ENCODE measurements at regions not wholly inside any gene's neighbourhood (a gene's known extent, or its start where the extent isn't known, plus 50 kb on each side); places are given as distances from the start of the nearest gene placed in this dataset.

DNA sequence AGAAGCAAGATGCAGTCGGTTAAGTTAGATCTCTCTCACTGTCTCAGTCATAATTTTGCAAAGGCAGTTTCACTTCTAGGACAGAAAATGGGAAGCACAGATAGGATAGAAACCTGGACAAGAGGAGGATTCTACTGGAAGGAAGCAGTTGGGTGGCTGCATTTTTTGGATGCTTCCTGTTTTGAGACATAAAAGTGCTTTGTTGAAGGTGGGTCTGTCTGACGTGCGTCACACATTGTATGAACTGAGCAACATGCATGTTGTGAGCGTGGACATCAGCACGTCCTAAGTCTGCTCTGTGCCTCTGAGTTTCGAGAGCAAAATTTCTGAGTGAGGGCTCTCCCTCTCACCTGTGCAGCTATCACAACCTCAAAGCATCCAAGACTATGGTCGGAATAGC is 68.7 kb upstream of the SNX9 start:
- BruUV-seq (replicated peaks): no TSS peak
- Histone ChIP-seq H3K27ac (no peak overlapping the region), H4K20me1 (ENCODE audit: insufficient read depth) (no peaks in the 10 kb centered on the region), H3F3A (ENCODE audit: insufficient read depth, low read depth) (no peaks in the 10 kb centered on the region), H3K4me1 (replicated peaks; ENCODE audit: insufficient read depth) (peaks cover 17% of the 10 kb centered on the region), H3K27me3 (ENCODE audit: insufficient read depth, low read depth) (no peaks in the 10 kb centered on the region), H3K4me3 (no peak overlapping the region), H3K9me3 (ENCODE audit: insufficient read depth, low read depth) (no peaks in the 10 kb centered on the region), H2AFZ (no peak overlapping the region), H3K9me2 (ENCODE audit: insufficient read depth) (no peaks in the 10 kb centered on the region), H3K79me2 (ENCODE audit: low read depth) (no peaks in the 10 kb centered on the region), H3K4me2 (no peak overlapping the region), H3K36me3 (ENCODE audit: low read depth) (no peaks in the 10 kb centered on the region)
- no peak for DNase-seq
- ChIA-PET CTCF (no interaction called here), POLR2A (ENCODE audit: unreplicated experiment) (no interaction called here)
- intact Hi-C loops (cut with micrococcal nuclease; ENCODE audit: unreplicated experiment): no loop called here
- no peak for TF ChIP-seq EZH2 (IDR thresholded peaks at IDR 0.05; ENCODE audit: low read depth)
- TF ChIP-seq, protein P1, sequence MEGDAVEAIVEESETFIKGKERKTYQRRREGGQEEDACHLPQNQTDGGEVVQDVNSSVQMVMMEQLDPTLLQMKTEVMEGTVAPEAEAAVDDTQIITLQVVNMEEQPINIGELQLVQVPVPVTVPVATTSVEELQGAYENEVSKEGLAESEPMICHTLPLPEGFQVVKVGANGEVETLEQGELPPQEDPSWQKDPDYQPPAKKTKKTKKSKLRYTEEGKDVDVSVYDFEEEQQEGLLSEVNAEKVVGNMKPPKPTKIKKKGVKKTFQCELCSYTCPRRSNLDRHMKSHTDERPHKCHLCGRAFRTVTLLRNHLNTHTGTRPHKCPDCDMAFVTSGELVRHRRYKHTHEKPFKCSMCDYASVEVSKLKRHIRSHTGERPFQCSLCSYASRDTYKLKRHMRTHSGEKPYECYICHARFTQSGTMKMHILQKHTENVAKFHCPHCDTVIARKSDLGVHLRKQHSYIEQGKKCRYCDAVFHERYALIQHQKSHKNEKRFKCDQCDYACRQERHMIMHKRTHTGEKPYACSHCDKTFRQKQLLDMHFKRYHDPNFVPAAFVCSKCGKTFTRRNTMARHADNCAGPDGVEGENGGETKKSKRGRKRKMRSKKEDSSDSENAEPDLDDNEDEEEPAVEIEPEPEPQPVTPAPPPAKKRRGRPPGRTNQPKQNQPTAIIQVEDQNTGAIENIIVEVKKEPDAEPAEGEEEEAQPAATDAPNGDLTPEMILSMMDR (conservative IDR thresholded peaks at IDR 0.05): no peak

DNA sequence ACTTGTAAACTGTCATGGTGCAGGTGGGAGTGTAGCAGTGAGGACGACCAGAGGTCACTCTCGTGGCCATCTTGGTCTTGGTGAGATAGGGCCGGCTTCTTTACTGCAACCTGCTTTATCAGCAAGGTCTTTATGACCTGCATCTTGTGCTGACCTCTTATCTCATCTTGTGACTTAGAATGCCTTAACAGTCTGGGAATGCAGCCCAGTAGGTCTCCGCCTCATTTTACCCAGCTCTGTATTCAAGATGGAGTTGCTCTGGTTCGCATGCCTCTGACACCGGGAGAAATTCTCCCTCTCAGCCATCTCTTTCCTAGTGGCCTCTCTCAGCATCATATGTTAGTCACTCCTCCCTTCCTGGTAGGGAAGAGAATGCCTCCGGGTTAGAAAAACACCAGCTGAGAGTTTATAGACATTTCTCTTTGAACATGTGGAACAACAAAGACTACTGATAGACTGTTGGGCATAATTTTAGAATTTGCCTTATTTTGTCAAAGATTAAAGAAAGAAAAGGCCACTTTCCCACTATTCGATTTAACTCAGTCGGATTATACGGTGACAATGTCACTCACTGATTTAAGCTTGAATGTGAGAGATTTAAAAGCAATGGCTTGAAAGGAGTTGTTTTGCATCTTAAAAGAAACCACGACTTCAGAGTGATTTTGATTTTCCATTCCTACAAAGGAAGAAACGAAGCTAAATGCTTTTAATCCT is 67.9 kb upstream of the SNX9 start:
- intact Hi-C loops (cut with micrococcal nuclease; ENCODE audit: unreplicated experiment): loop anchor here (5.0 kb wide), 1 partner anchor 377 kb away; no protein-coding TSS in a partner anchor
- Histone ChIP-seq H3K9me3 (ENCODE audit: insufficient read depth, low read depth) (no peaks in the 10 kb centered on the region), H3K36me3 (ENCODE audit: low read depth) (no peaks in the 10 kb centered on the region), H3K9me2 (ENCODE audit: insufficient read depth) (no peaks in the 10 kb centered on the region), H3K27ac (no peak overlapping the region), H3K4me1 (replicated peaks; ENCODE audit: insufficient read depth) (peaks cover 22% of the 10 kb centered on the region), H4K20me1 (ENCODE audit: insufficient read depth) (no peaks in the 10 kb centered on the region), H3K4me3 (no peak overlapping the region), H2AFZ (no peak overlapping the region), H3F3A (ENCODE audit: insufficient read depth, low read depth) (peaks cover 5% of the 10 kb centered on the region; the same call in 1 of the 2 replicates), H3K27me3 (ENCODE audit: insufficient read depth, low read depth) (no peaks in the 10 kb centered on the region), H3K4me2 (no peak overlapping the region), H3K79me2 (ENCODE audit: low read depth) (no peaks in the 10 kb centered on the region)
- ChIA-PET CTCF (no interaction called here), POLR2A (ENCODE audit: unreplicated experiment) (no interaction called here)
- DNase-seq: no peak
- no TSS peak for BruUV-seq (replicated peaks)
- TF ChIP-seq, protein P1 (conservative IDR thresholded peaks at IDR 0.05): no peak
- TF ChIP-seq EZH2 (IDR thresholded peaks at IDR 0.05; ENCODE audit: low read depth): no peak

DNA sequence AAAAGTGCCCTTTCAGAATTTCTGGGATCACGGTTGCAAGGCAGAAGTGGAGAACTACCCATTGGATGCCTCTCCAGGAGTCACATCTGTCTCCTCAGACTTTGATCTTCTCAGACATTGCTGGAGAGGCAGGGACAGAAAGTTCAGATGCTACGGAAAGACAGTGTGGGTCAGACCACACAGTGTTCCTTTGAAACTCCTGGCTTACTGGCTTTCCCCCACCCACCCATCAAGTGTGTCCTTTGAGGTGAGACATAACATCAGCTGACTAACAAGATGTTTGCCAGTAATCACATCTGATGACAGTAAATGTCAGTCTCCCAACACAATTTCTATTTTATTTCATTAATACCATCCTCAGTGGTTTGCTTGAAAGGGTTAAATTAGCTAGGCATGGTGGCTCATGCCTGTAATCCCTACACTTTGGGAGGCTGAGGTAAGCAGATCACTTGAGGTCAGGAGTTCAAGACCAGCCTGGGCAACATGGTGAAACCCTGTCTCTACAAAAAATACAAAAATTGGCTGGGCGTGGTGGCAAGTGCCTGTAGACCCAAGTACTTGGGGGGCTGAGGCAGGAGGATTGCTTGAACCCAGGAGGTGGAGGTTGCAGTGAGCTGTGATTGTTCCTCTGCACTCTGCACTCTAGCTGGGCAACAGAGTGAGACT is 67.2 kb upstream of the SNX9 start:
- no peak overlapping the region for H3K4me2 ChIP-seq
- no peaks in the 10 kb centered on the region for H4K20me1 ChIP-seq (ENCODE audit: insufficient read depth)
- no peaks in the 10 kb centered on the region for H3K36me3 ChIP-seq (ENCODE audit: low read depth)
- BruUV-seq (replicated peaks): no TSS peak
- POLR2A ChIA-PET (ENCODE audit: unreplicated experiment): no interaction called here
- H3K4me1 ChIP-seq (replicated peaks; ENCODE audit: insufficient read depth): peaks cover 29% of the 10 kb centered on the region
- no peak overlapping the region for H2AFZ ChIP-seq
- H3K9me2 ChIP-seq (ENCODE audit: insufficient read depth): no peaks in the 10 kb centered on the region
- intact Hi-C loops (cut with micrococcal nuclease; ENCODE audit: unreplicated experiment): loop anchor here (1.0 to 5.0 kb wide), 2 partner anchors 117 to 376 kb away; no protein-coding TSS in a partner anchor
- TF ChIP-seq EZH2 (IDR thresholded peaks at IDR 0.05; ENCODE audit: low read depth): no peak
- TF ChIP-seq, protein P1 (conservative IDR thresholded peaks at IDR 0.05): no peak
- no peak for DNase-seq
- no peaks in the 10 kb centered on the region for H3K27me3 ChIP-seq (ENCODE audit: insufficient read depth, low read depth)
- H3K27ac ChIP-seq: no peak overlapping the region
- CTCF ChIA-PET: interaction anchor here (0.6 to 1.0 kb wide), 2 partner anchors 38 to 376 kb away, joined by 3 to 6 read pairs; no protein-coding TSS in a partner anchor
- no peak overlapping the region for H3K4me3 ChIP-seq
- no peaks in the 10 kb centered on the region for H3K9me3 ChIP-seq (ENCODE audit: insufficient read depth, low read depth)
- H3K79me2 ChIP-seq (ENCODE audit: low read depth): no peaks in the 10 kb centered on the region
- H3F3A ChIP-seq (ENCODE audit: insufficient read depth, low read depth): peaks cover 12% of the 10 kb centered on the region; the same call in 1 of the 2 replicates
